ENCODE measurements at regions not wholly inside any gene's neighbourhood (a gene's known extent, or its start where the extent isn't known, plus 50 kb on each side); places are given as distances from the start of the nearest gene placed in this dataset.

DNA sequence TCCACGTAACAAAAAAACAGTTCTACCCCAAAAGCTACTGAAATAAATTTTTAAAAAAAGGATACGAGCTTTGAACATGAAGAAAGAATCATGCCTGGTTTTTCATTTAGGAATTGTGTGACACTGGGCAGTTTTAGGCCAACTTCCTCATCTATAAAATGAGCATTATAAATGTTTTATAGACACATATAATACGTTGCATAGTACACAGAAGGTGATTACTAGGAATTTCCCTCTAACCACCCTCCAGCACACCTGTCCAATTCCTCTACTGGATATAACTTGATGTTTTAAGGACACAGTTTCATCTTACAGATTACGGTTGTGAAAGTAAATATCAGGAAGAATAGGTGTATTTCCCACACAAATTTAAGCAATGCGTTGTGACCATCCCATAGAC lies 85.5 kb upstream of the IQCM start:
- no CpG with 5 or more reads among the region's 5 CpGs for WGBS (ENCODE audit: extremely low coverage, insufficient coverage, insufficient read length)
- no peak overlapping the region for H3K4me3 ChIP-seq (ENCODE audit: low read depth, low read length)

DNA sequence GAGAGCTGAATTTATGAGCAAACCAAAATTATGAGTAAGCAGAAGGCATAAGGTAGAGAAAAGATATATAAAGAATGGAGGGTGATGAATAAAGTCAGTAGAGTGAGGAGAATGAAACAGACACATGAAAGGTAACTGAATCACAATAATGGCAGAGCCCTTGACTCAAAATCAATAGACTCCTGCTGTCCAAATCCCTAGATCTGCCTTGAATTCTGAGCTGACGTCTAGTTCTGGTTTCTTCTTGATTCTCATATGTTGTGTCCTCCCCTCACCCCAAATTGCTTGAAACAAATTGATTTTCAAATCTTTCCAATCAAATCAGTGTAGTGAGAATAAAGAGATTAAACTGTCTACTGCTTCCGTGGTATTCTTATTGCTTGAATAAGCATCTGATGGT lies 86.6 kb upstream of the IQCM start:
- DNase-seq = no peak
- Histone ChIP-seq H4K91ac (ENCODE audit: low read depth, low read length) (no peak overlapping the region), H3K79me1 (ENCODE audit: low read length) (no peaks in the 10 kb centered on the region), H2AK5ac (ENCODE audit: low read length) (no peak overlapping the region), H3K4me1 (ENCODE audit: control insufficient read depth in 1 of 2, insufficient read depth in 2 of 2, low read length in 2 of 2) (no peaks in the 10 kb centered on the region), H3K18ac (ENCODE audit: low read length) (no peak overlapping the region), H3K79me2 (ENCODE audit: control insufficient read depth, insufficient read depth, low read length, poor library complexity) (no peaks in the 10 kb centered on the region), H4K12ac (ENCODE audit: low read depth, low read length) (no peak overlapping the region), H3K9ac (ENCODE audit: low read length) (no peak overlapping the region), H3K27ac (ENCODE audit: low read depth, low read length) (no peak overlapping the region), H2BK12ac (ENCODE audit: low read length) (no peak overlapping the region), H4K8ac (ENCODE audit: low read depth, low read length) (no peak overlapping the region), H3K14ac (ENCODE audit: low read length) (no peak overlapping the region), H3K9me3 (ENCODE audit: insufficient read depth, low read depth, low read length) (no peaks in the 10 kb centered on the region), H3K4ac (ENCODE audit: low read depth, low read length) (no peak overlapping the region), H3K23ac (ENCODE audit: low read length) (no peak overlapping the region), H2BK120ac (ENCODE audit: insufficient read depth, low read length, poor library complexity) (no peak overlapping the region), H3K27me3 (ENCODE audit: insufficient read depth, low read length) (no peaks in the 10 kb centered on the region), H3K36me3 (ENCODE audit: control insufficient read depth in 1 of 2, insufficient read depth in 2 of 2, low read length in 2 of 2) (no peaks in the 10 kb centered on the region), H2AFZ (ENCODE audit: insufficient read depth, low read length, poor library complexity) (no peak overlapping the region), H3K4me3 (ENCODE audit: low read depth, low read length) (no peak overlapping the region), H2BK5ac (ENCODE audit: low read depth, low read length, poor library complexity) (no peak overlapping the region), H3K4me2 (ENCODE audit: low read length) (no peak overlapping the region)
- no CpG with 5 or more reads among the region's 2 CpGs for WGBS (ENCODE audit: extremely low coverage, insufficient coverage, insufficient read length)

More for the DNA sequence above, 85.5 kb upstream of the IQCM start:
- H3K9me3 ChIP-seq (ENCODE audit: insufficient read depth, low read depth, low read length) = no peaks in the 10 kb centered on the region
- H2BK12ac ChIP-seq (ENCODE audit: low read length) = no peak overlapping the region
- no peak overlapping the region for H3K4ac ChIP-seq (ENCODE audit: low read depth, low read length)
- no peaks in the 10 kb centered on the region for H3K27me3 ChIP-seq (ENCODE audit: insufficient read depth, low read length)
- H4K12ac ChIP-seq (ENCODE audit: low read depth, low read length) = no peak overlapping the region
- H3K79me2 ChIP-seq (ENCODE audit: control insufficient read depth, insufficient read depth, low read length, poor library complexity) = no peaks in the 10 kb centered on the region
- no peak overlapping the region for H3K18ac ChIP-seq (ENCODE audit: low read length)
- no peak overlapping the region for H4K8ac ChIP-seq (ENCODE audit: low read depth, low read length)
- no peak overlapping the region for H3K23ac ChIP-seq (ENCODE audit: low read length)
- no peaks in the 10 kb centered on the region for H3K4me1 ChIP-seq (ENCODE audit: control insufficient read depth in 1 of 2, insufficient read depth in 2 of 2, low read length in 2 of 2)
- no peak overlapping the region for H3K4me2 ChIP-seq (ENCODE audit: low read length)
- DNase-seq = no peak
- H2AFZ ChIP-seq (ENCODE audit: insufficient read depth, low read length, poor library complexity) = no peak overlapping the region
- no peak overlapping the region for H3K9ac ChIP-seq (ENCODE audit: low read length)
- H3K79me1 ChIP-seq (ENCODE audit: low read length) = no peaks in the 10 kb centered on the region
- H2AK5ac ChIP-seq (ENCODE audit: low read length) = no peak overlapping the region
- no peak overlapping the region for H2BK120ac ChIP-seq (ENCODE audit: insufficient read depth, low read length, poor library complexity)
- no peak overlapping the region for H4K91ac ChIP-seq (ENCODE audit: low read depth, low read length)
- H3K14ac ChIP-seq (ENCODE audit: low read length) = no peak overlapping the region
- no peak overlapping the region for H2BK5ac ChIP-seq (ENCODE audit: low read depth, low read length, poor library complexity)
- no peak overlapping the region for H3K27ac ChIP-seq (ENCODE audit: low read depth, low read length)
- no peaks in the 10 kb centered on the region for H3K36me3 ChIP-seq (ENCODE audit: control insufficient read depth in 1 of 2, insufficient read depth in 2 of 2, low read length in 2 of 2)

DNA sequence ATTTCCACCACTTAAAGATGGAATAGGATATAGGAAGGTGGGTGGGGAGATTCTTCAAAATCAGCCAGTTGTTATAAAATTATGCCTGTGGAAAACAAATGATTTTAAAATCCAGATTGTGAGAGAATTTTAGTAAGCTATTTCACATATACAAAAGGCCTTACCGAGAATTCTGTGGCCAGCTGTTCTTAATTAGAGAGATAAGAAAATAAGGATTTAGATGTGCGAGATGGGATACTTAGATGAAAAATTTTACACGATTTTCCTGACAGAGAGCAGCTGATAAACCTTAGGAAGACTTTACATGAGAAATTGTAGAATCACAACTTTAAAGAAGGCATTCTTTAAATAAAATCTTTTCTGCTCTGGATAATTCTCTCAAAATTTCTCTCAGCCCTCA lies 94.5 kb upstream of the IQCM start:
- no peaks in the 10 kb centered on the region for H3K79me2 ChIP-seq (ENCODE audit: control insufficient read depth, insufficient read depth, low read length, poor library complexity)
- no peak overlapping the region for H2BK12ac ChIP-seq (ENCODE audit: low read length)
- no peak for DNase-seq
- no peak overlapping the region for H3K4me3 ChIP-seq (ENCODE audit: low read depth, low read length)
- H3K18ac ChIP-seq (ENCODE audit: low read length) = no peak overlapping the region
- H3K9me3 ChIP-seq (ENCODE audit: insufficient read depth, low read depth, low read length) = no peaks in the 10 kb centered on the region
- no peaks in the 10 kb centered on the region for H3K36me3 ChIP-seq (ENCODE audit: control insufficient read depth in 1 of 2, insufficient read depth in 2 of 2, low read length in 2 of 2)
- H3K79me1 ChIP-seq (ENCODE audit: low read length) = no peaks in the 10 kb centered on the region
- H3K27ac ChIP-seq (ENCODE audit: low read depth, low read length) = no peak overlapping the region
- H3K4me2 ChIP-seq (ENCODE audit: low read length) = no peak overlapping the region
- no CpG with 5 or more reads among the region's 3 CpGs for WGBS (ENCODE audit: extremely low coverage, insufficient coverage, insufficient read length)
- no peak overlapping the region for H2BK5ac ChIP-seq (ENCODE audit: low read depth, low read length, poor library complexity)
- no peak overlapping the region for H2BK120ac ChIP-seq (ENCODE audit: insufficient read depth, low read length, poor library complexity)
- H3K14ac ChIP-seq (ENCODE audit: low read length) = no peak overlapping the region
- H3K27me3 ChIP-seq (ENCODE audit: insufficient read depth, low read length) = no peaks in the 10 kb centered on the region
- H3K9ac ChIP-seq (ENCODE audit: low read length) = no peak overlapping the region
- no peak overlapping the region for H2AK5ac ChIP-seq (ENCODE audit: low read length)
- H4K91ac ChIP-seq (ENCODE audit: low read depth, low read length) = no peak overlapping the region
- H2AFZ ChIP-seq (ENCODE audit: insufficient read depth, low read length, poor library complexity) = no peak overlapping the region
- no peak overlapping the region for H3K23ac ChIP-seq (ENCODE audit: low read length)
- H3K4me1 ChIP-seq (ENCODE audit: control insufficient read depth in 1 of 2, insufficient read depth in 2 of 2, low read length in 2 of 2) = no peaks in the 10 kb centered on the region
- H4K8ac ChIP-seq (ENCODE audit: low read depth, low read length) = no peak overlapping the region
- H4K12ac ChIP-seq (ENCODE audit: low read depth, low read length) = no peak overlapping the region
- no peak overlapping the region for H3K4ac ChIP-seq (ENCODE audit: low read depth, low read length)

DNA sequence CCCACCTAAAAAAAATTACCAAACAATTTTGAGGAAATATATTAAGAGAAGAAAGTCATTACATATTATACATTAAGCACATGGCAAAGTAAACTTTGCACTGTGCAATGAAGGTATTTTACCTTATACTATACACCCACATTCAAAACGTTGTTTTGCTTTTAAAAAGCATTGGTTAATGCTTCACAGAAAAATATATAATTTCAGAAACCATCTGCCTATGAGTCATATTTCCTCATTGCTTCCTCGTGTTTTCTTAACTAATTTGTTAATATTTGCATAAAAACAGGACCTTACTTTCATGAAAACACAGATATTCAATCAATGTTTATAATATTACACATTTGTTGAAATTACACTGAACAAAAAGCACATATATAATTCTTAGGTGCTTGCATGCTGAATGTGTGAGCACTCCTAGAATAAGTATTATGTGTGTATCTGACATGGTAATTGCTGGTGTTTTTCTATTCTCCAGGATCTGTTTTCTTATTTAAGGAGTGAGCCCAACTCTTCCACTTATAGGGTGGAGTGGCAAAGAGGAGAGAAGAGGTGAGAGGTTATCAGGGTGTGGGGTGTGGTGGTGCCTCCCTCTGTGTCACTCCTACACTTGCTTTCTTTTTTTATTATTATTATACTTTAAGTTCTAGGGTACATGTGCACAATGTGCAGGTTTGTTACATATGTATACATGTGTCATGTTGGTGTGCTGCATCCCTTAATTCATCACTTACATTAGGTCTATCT lies 95.1 kb upstream of the IQCM start:
- Histone ChIP-seq H4K8ac (ENCODE audit: low read depth, low read length) (no peak overlapping the region), H3K27me3 (ENCODE audit: insufficient read depth, low read length) (no peaks in the 10 kb centered on the region), H3K79me1 (ENCODE audit: low read length) (no peaks in the 10 kb centered on the region), H2AK5ac (ENCODE audit: low read length) (no peak overlapping the region), H3K79me2 (ENCODE audit: control insufficient read depth, insufficient read depth, low read length, poor library complexity) (no peaks in the 10 kb centered on the region), H3K27ac (ENCODE audit: low read depth, low read length) (no peak overlapping the region), H3K23ac (ENCODE audit: low read length) (no peak overlapping the region), H3K9me3 (ENCODE audit: insufficient read depth, low read depth, low read length) (no peaks in the 10 kb centered on the region), H3K4ac (ENCODE audit: low read depth, low read length) (no peak overlapping the region), H4K12ac (ENCODE audit: low read depth, low read length) (no peak overlapping the region), H2BK5ac (ENCODE audit: low read depth, low read length, poor library complexity) (no peak overlapping the region), H3K18ac (ENCODE audit: low read length) (no peak overlapping the region), H3K4me1 (ENCODE audit: control insufficient read depth in 1 of 2, insufficient read depth in 2 of 2, low read length in 2 of 2) (no peaks in the 10 kb centered on the region), H2BK120ac (ENCODE audit: insufficient read depth, low read length, poor library complexity) (no peak overlapping the region), H3K9ac (ENCODE audit: low read length) (no peak overlapping the region), H3K4me3 (ENCODE audit: low read depth, low read length) (no peak overlapping the region), H2BK12ac (ENCODE audit: low read length) (no peak overlapping the region), H3K14ac (ENCODE audit: low read length) (no peak overlapping the region), H3K36me3 (ENCODE audit: control insufficient read depth in 1 of 2, insufficient read depth in 2 of 2, low read length in 2 of 2) (no peaks in the 10 kb centered on the region), H2AFZ (ENCODE audit: insufficient read depth, low read length, poor library complexity) (no peak overlapping the region), H3K4me2 (ENCODE audit: low read length) (no peak overlapping the region), H4K91ac (ENCODE audit: low read depth, low read length) (no peak overlapping the region)
- DNase-seq = no peak
- no CpG with 5 or more reads among the region's 2 CpGs for WGBS (ENCODE audit: extremely low coverage, insufficient coverage, insufficient read length)

Data from trophoblast cell (in vitro differentiated cells and primary cell).